GM10266 (cell line): ENCODE measurements at regions not wholly inside any gene's neighbourhood (a gene's known extent, or its start where the extent isn't known, plus 50 kb on each side); places are given as distances from the start of the nearest gene placed in this dataset.

ENCODE experiments used
- DNase-seq: peaks from one replicate; pipeline ENCODE4 v3.0.0; 2012; ENCODE audit errors: extremely low spot score
- TF ChIP-seq, protein P1 (sequence below): IDR thresholded peaks from 2 replicates; pipeline ENCODE4 v1.5.1; 2012; ENCODE audit warnings: mild to moderate bottlenecking, low read depth; ENCODE audit not compliant: control insufficient read depth, insufficient read depth; ENCODE audit errors: missing control alignments

GRCh38 chr5:113825176-113825575, 311.7 kb downstream of the YTHDC2 start:
- TF ChIP-seq, protein P1, sequence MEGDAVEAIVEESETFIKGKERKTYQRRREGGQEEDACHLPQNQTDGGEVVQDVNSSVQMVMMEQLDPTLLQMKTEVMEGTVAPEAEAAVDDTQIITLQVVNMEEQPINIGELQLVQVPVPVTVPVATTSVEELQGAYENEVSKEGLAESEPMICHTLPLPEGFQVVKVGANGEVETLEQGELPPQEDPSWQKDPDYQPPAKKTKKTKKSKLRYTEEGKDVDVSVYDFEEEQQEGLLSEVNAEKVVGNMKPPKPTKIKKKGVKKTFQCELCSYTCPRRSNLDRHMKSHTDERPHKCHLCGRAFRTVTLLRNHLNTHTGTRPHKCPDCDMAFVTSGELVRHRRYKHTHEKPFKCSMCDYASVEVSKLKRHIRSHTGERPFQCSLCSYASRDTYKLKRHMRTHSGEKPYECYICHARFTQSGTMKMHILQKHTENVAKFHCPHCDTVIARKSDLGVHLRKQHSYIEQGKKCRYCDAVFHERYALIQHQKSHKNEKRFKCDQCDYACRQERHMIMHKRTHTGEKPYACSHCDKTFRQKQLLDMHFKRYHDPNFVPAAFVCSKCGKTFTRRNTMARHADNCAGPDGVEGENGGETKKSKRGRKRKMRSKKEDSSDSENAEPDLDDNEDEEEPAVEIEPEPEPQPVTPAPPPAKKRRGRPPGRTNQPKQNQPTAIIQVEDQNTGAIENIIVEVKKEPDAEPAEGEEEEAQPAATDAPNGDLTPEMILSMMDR = no peak

GRCh38 chr5:113846941-113847340, 333.4 kb downstream of the YTHDC2 start:
- DNase-seq = no peak
- TF ChIP-seq, protein P1 = no peak

More at GRCh38 chr5:113825176-113825575, 311.7 kb downstream of the YTHDC2 start:
- DNase-seq = no peak

GRCh38 chr5:113864437-113864836, 350.9 kb downstream of the YTHDC2 start:
- TF ChIP-seq, protein P1 = no peak
- no peak for DNase-seq

DNA sequence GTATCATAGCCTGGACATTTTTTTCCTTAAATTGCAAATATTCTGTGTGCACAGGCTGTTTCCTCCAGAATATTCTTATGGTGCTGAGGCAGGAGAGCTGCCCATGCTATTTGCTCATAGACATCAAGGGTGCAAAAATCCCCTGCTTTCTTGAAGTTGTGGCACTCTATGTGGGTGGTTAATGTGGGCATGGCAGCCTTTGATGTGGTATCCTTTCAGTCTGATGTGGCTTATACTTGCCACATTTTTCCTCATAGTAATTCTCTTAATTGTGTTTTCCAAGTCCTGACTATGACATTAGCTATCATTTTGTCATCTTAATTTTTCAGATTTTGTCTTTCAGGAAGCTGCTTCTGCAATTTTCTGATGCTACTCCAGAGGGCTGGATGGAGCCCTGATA, 353.3 kb downstream of the YTHDC2 start:
- DNase-seq = no peak
- TF ChIP-seq, protein P1 = no peak

GRCh38 chr5:113869611-113870010, 356.1 kb downstream of the YTHDC2 start:
- no peak for DNase-seq
- TF ChIP-seq, protein P1 = no peak

- TF ChIP-seq, protein P1 = no peak
- no peak for DNase-seq
These were observed 358.5 kb downstream of the YTHDC2 start for GRCh38 chr5:113871972-113872371.

GRCh38 chr5:113875096-113875495, 361.6 kb downstream of the YTHDC2 start:
- TF ChIP-seq, protein P1 = no peak
- no peak for DNase-seq
